ENCODE measurements at regions not wholly inside any gene's neighbourhood (a gene's known extent, or its start where the extent isn't known, plus 50 kb on each side); places are given as distances from the start of the nearest gene placed in this dataset.

DNA sequence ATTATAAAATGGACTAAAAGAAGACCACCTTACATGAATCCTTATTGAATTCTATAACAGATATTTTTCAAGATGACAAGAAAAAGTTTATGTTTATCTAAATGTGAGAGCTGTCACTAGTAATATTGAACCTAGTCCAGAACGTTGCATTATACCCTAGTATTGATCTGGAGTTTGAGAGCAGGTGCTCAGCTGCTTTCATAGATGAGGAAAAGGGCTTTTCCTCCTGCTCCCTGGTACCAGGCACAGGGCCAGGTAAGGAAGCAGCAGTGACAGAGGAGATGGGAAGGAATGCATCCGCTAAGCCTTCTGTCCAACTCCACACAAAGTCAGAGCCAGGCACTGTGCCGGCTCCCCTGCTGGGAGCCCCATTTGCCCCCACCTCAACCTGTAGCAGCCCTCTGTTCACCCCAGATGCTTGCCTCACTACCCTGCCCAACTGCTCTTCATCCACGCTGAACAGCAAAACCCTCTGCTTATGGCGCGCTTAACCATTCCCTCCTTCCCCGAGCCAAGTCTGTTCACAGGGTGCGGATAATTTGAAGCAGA, 393.1 kb downstream of the FRK start:
- TF ChIP-seq, protein P1, sequence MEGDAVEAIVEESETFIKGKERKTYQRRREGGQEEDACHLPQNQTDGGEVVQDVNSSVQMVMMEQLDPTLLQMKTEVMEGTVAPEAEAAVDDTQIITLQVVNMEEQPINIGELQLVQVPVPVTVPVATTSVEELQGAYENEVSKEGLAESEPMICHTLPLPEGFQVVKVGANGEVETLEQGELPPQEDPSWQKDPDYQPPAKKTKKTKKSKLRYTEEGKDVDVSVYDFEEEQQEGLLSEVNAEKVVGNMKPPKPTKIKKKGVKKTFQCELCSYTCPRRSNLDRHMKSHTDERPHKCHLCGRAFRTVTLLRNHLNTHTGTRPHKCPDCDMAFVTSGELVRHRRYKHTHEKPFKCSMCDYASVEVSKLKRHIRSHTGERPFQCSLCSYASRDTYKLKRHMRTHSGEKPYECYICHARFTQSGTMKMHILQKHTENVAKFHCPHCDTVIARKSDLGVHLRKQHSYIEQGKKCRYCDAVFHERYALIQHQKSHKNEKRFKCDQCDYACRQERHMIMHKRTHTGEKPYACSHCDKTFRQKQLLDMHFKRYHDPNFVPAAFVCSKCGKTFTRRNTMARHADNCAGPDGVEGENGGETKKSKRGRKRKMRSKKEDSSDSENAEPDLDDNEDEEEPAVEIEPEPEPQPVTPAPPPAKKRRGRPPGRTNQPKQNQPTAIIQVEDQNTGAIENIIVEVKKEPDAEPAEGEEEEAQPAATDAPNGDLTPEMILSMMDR (IDR thresholded peaks at IDR 0.05; ENCODE audit: low read depth, low read length, poor library complexity, severe bottlenecking) = no peak
- no peak for TF ChIP-seq EZH2phosphoT487 (IDR thresholded peaks at IDR 0.05; ENCODE audit: borderline replicate concordance, low read length)
